Skeletal muscle satellite cell (primary cell): ENCODE measurements at regions not wholly inside any gene's neighbourhood (a gene's known extent, or its start where the extent isn't known, plus 50 kb on each side); places are given as distances from the start of the nearest gene placed in this dataset.

ENCODE experiments used
- H3K27me3 ChIP-seq: 2 replicates; pipeline ENCODE4 v1.7.0; 2013; ENCODE audit warnings: low read length; ENCODE audit not compliant: control insufficient read depth, insufficient read depth
- H3K36me3 ChIP-seq: 2 replicates; pipeline ENCODE4 v1.7.0; 2013; ENCODE audit warnings: mild to moderate bottlenecking, control low read depth, low read length; ENCODE audit not compliant: insufficient read depth
- H3K4me1 ChIP-seq: 2 replicates; pipeline ENCODE4 v1.7.0; 2013; ENCODE audit warnings: low read length; ENCODE audit not compliant: control insufficient read depth, insufficient read depth
- H3K4me2 ChIP-seq: 2 replicates; pipeline ENCODE4 v1.7.0; 2013; ENCODE audit warnings: mild to moderate bottlenecking, low read length
- H3K4me3 ChIP-seq: 2 replicates; pipeline ENCODE4 v1.7.0; 2013; ENCODE audit warnings: low read length
- H3K9ac ChIP-seq: 2 replicates; pipeline ENCODE4 v1.7.0; 2013; ENCODE audit warnings: mild to moderate bottlenecking, low read depth, low read length, moderate library complexity
- H3K9me3 ChIP-seq: replicated peaks from 2 replicates; pipeline ENCODE4 v1.7.0; 2013; ENCODE audit warnings: mild to moderate bottlenecking, control low read depth, low read length

DNA sequence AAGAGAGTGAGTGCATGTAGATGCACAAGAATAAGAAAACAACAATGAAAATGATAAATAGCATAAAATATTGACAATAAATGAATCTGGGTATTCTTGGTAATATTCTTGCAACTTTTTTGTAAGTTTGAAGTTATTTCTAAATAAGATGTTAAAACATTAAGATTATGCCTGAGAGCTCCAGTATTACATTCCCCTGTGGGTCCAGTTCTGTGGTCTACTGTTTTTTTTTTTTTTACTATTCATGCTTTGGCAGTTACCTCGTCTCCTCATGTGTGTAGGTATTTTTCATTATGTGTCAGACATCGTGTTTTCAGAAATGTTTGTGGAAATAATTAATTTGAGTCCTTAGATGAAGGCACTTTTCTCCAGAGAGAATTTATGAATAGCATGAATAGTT lies 386.2 kb downstream of the AACS start:
- Histone ChIP-seq H3K4me2 (no peak overlapping the region), H3K9ac (no peak overlapping the region), H3K4me1 (no peaks in the 10 kb centered on the region), H3K27me3 (no peaks in the 10 kb centered on the region), H3K9me3 (no peaks in the 10 kb centered on the region), H3K4me3 (no peak overlapping the region), H3K36me3 (no peaks in the 10 kb centered on the region)

DNA sequence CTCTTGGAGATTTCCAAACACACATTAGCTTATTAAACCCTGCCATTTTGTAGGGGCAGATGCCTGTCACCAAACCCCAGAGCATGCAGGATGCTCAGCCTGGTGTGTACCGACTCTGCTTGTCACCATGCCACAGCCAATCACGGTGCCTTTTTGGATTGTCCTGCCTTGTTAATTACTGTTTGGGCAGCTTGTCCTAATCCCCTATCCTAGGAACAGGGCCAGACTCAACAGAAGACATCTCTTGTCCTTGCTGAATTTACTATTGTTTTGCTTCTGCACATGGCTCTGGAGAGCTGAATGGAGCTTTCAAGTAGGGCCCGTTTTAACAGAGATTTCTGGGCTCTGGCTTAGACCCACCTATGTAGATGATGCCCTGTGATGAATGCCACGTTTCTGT lies 388.5 kb downstream of the AACS start:
- Histone ChIP-seq H3K4me2 (no peak overlapping the region), H3K9me3 (no peaks in the 10 kb centered on the region), H3K27me3 (no peaks in the 10 kb centered on the region), H3K4me3 (no peak overlapping the region), H3K9ac (no peak overlapping the region), H3K4me1 (no peaks in the 10 kb centered on the region), H3K36me3 (no peaks in the 10 kb centered on the region)

DNA sequence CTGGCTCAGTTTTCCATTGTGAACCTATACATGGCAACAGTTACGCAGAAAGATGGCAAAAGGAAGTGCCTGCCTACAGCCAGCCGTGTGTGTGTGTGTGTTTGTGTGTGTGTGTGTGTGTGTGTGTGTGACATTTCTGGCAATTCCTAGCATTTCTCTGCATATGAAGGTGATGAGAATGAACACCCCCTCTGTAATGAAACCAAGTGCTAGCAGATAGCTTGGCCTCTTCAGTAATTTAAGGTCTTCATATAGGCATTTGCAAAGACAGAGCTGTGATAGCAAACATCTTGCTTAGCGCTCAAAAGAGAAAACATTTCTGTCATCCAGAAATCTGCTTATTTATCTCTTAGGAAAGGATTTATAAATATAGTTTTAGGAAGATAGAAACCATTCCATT lies 389.1 kb downstream of the AACS start:
- no peak overlapping the region for H3K4me3 ChIP-seq
- H3K27me3 ChIP-seq = no peaks in the 10 kb centered on the region
- H3K9ac ChIP-seq = no peak overlapping the region
- no peaks in the 10 kb centered on the region for H3K4me1 ChIP-seq
- no peaks in the 10 kb centered on the region for H3K36me3 ChIP-seq
- no peaks in the 10 kb centered on the region for H3K9me3 ChIP-seq
- H3K4me2 ChIP-seq = no peak overlapping the region

DNA sequence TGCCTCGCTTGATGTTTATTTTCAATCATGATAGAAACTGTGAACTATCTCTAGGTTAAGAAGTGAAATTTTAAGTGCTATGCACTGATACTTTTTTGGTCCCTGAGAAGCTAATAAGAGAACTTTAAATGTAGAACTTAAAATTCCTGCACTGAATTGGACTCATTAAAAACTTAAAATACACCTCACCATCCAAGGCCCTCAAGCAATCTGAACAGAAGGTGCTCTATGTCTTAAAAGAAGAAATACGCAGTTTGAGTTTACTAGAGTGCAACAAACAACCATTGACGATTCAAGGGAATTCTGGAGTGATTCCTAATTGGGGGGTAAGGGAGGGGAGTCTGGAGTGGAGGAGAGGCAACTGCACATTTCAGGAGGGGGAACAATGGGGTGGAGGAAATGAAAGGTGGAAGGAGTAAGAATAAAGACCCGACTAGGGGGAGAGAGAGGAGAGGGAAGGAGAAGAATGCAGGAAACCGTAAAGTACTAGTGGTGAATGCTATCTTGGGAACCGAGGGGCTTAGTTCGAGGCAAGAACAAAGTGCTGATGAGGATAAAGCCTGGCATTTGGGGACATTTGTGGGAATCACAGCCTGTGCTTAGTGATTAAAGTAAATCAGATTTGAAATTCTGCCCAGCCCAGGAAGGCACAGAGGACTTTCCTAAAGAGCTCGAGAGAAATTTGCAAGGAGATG lies 389.7 kb downstream of the AACS start:
- no peak overlapping the region for H3K9ac ChIP-seq
- no peaks in the 10 kb centered on the region for H3K4me1 ChIP-seq
- no peak overlapping the region for H3K4me3 ChIP-seq
- H3K4me2 ChIP-seq = no peak overlapping the region
- H3K9me3 ChIP-seq = no peaks in the 10 kb centered on the region
- H3K36me3 ChIP-seq = no peaks in the 10 kb centered on the region
- H3K27me3 ChIP-seq = no peaks in the 10 kb centered on the region

DNA sequence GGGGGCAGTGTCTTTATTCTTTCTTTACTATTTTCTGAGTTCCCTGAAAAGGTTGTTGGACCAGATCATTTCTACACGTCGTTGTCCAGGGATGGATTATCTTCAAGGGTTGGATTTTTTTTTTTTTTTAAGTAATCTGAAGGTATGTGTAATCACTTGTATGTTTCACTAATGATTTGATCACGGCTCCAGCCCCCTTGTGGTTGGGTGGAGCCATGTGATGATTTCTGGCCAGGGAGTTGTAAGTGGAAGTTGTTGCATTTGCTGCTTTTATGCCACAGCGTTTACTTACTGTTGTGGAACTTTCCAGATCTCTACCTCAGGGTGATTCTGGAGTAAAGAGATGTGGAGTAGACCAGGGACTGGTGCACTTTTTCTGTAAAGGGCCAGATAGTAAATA lies 390.3 kb downstream of the AACS start:
- Histone ChIP-seq H3K4me3 (no peak overlapping the region), H3K27me3 (no peaks in the 10 kb centered on the region), H3K4me2 (no peak overlapping the region), H3K9ac (no peak overlapping the region), H3K4me1 (no peaks in the 10 kb centered on the region), H3K9me3 (no peaks in the 10 kb centered on the region), H3K36me3 (no peaks in the 10 kb centered on the region)

DNA sequence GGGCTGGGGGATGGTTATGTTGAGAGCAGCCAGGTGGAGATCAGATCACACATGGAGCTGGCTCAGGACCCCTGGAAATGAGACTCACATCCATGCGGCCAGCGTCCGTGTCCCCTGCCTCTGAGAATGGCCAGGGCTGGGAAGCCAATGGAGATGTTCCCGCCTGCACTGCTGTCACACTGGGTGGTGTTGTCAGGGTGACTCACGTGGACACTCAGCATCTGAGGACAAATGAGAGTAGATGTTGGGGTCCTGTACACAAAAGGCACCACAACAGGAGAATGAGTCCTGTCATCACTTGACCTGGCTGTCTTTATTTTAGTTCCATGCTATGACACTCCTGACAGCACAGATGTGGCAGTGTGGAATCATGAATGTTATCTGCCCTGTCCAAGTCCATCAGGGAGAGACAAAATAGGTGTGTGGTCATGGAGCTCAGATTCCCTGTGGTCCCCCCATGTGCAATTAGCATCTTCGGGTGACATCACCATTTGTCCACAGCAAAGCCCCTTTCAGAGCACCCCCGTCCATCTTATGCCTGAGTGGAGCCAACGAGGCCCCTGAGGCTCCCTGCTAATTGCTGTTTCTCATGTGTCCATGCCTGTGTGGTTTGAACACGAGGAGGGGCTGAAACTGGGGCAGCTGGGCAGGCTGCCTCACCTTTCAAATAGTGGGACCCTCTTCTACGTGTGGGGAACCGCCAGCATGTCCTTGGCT lies 393.5 kb downstream of the AACS start:
- no peaks in the 10 kb centered on the region for H3K9me3 ChIP-seq
- H3K9ac ChIP-seq = no peak overlapping the region
- no peak overlapping the region for H3K4me3 ChIP-seq
- no peaks in the 10 kb centered on the region for H3K27me3 ChIP-seq
- no peaks in the 10 kb centered on the region for H3K36me3 ChIP-seq
- no peak overlapping the region for H3K4me2 ChIP-seq
- no peaks in the 10 kb centered on the region for H3K4me1 ChIP-seq

DNA sequence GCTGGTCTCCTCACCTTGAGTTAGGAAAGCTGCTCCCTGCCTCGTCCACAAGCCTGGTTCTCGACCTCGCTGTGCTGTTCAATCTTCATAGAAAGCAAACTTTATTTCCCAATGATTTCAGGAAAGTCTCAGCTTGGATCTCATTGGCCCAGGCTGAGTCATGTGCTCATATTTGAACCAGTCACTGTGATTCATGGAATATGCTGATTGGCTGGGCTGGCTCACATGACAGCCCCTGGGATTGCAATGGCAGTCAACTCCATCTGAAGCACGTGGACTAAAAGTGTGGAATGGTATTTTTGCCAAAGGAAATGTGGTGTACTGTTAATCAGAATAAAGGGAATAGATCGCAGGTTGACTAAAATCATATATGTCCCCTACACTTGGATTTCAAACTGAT lies 396.6 kb downstream of the AACS start:
- Histone ChIP-seq H3K9me3 (no peaks in the 10 kb centered on the region), H3K4me3 (no peak overlapping the region), H3K4me2 (no peak overlapping the region), H3K9ac (no peak overlapping the region), H3K4me1 (no peaks in the 10 kb centered on the region), H3K27me3 (no peaks in the 10 kb centered on the region), H3K36me3 (no peaks in the 10 kb centered on the region)

DNA sequence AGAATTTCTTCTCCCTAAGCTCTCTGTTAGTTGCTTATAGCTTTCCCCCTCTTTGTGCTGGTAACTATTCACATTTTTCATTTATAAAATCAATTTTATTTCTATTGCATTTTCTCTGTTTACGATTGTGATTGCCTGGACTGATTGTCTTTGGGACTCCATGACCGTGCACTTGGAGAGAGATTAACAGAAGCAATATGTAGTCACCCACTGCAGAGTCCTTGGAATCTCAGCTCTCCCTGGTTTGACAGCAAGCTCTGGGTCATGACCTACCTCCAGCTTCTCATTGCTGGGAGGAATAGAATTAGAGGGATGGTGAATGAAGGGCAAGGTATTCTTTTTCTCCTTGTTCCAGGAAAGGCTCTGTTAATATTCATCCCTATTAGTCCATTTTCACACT lies 398.2 kb downstream of the AACS start:
- H3K4me1 ChIP-seq = no peaks in the 10 kb centered on the region
- no peaks in the 10 kb centered on the region for H3K36me3 ChIP-seq
- H3K27me3 ChIP-seq = no peaks in the 10 kb centered on the region
- no peaks in the 10 kb centered on the region for H3K9me3 ChIP-seq
- no peak overlapping the region for H3K4me2 ChIP-seq
- no peak overlapping the region for H3K9ac ChIP-seq
- H3K4me3 ChIP-seq = no peak overlapping the region

DNA sequence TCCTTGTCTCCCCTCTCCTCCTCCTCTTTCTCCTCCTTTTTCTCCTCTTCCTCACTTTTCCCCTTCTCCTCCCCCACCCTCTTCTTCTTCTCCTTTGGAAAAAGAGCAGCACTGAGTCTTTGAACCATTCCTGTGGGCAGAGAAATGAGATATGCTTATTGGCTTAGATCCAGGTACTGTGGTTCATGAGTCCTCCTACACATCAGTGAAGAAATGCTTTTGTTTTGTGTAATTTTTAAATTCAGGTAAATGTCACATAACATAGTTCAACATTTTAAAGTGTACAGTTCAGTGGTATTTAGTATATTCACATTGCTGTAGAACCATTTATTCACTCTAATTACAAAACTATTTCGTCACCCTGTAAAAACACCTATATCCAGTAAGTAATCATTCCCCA lies 402.1 kb downstream of the AACS start:
- Histone ChIP-seq H3K36me3 (no peaks in the 10 kb centered on the region), H3K4me2 (no peak overlapping the region)

DNA sequence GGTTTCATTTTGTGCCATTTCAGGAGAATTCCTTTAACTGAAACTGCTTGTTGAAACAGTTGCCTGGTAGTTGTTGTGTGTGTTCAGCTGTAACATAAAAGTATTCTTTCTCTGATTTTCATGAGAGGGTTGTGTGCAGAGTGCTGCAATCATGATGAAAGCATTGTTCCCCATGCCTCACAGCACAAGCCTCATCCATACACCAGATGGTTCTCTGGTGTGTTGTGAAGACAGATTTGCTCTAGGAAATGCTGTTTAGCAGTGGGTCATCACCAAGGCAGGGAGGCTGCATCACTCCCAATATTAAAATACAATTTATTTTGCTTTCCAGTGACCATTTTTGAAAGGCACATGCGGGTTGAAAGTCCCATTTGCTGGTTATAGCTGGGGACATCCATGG lies 404.4 kb downstream of the AACS start:
- Histone ChIP-seq H3K9me3 (peaks cover 9% of the 10 kb centered on the region), H3K9ac (no peak overlapping the region), H3K27me3 (no peaks in the 10 kb centered on the region), H3K36me3 (no peaks in the 10 kb centered on the region), H3K4me3 (no peak overlapping the region), H3K4me2 (no peak overlapping the region), H3K4me1 (no peaks in the 10 kb centered on the region)

More for the DNA sequence above, 402.1 kb downstream of the AACS start:
- H3K9me3 ChIP-seq = peaks cover 6% of the 10 kb centered on the region
- no peaks in the 10 kb centered on the region for H3K27me3 ChIP-seq
- no peaks in the 10 kb centered on the region for H3K4me1 ChIP-seq
- no peak overlapping the region for H3K9ac ChIP-seq
- H3K4me3 ChIP-seq = no peak overlapping the region

DNA sequence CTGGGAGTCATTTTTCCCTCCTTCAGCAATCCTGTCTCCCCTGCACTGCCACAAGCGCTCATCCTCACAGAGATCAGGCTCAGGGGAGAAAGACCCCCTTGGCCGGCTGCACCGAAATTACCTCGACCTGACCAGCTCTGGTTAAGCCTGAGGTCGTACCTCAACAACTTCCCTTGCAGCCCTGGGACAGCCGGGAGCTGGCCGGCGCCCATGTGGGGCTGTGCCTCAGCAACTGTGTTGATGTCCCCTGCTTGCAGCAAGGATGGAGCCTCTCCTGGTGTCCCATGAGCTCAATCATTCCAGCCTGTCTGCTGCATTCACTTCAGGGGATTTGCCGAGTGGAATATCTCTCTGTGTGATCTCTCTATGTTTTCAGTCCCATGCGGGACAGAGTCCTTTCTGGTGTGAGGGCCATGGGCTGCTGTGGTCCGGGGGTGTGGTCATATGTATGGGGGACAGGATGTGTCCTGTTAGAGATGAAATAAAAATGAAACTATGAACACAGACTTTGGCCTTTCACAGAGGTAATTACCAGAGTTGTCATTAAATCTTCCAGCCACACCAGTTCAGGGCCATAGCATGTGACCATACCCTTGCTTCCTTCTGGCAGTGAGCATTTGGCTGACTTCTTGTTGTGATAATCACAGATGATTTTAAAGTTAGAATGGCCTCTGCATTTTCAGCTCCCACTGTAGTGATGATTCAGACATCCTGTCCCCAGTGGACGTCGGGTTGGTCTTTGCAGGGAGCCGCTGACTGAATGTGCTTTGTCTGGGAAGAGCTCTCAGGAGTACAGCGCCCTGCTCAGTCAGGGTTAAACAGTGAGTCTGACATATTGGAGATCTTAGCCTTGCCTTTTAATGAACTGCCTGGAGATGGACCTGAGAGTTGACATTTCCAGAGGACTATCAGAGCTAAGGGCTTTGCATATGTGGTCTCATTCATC lies 405.9 kb downstream of the AACS start:
- Histone ChIP-seq H3K4me3 (no peak overlapping the region), H3K9ac (no peak overlapping the region), H3K9me3 (peaks cover 9% of the 10 kb centered on the region)

More for the DNA sequence above, 405.9 kb downstream of the AACS start:
- H3K4me2 ChIP-seq = no peak overlapping the region
- H3K36me3 ChIP-seq = no peaks in the 10 kb centered on the region
- no peaks in the 10 kb centered on the region for H3K4me1 ChIP-seq
- no peaks in the 10 kb centered on the region for H3K27me3 ChIP-seq
